B cell (primary cell): ENCODE measurements at regions not wholly inside any gene's neighbourhood (a gene's known extent, or its start where the extent isn't known, plus 50 kb on each side); places are given as distances from the start of the nearest gene placed in this dataset.

Experiments used
- ATAC-seq: fragments of 200-7000 bp; cut with Tn5 transposase; one replicate; pipeline ENCODE4 v1.10.0; 2021; ENCODE audit warnings: low read depth, mild to moderate bottlenecking, moderate number of reproducible peaks, moderate library complexity
- CTCF ChIA-PET: fragments of 350-600 bp; sonication (Branson Sonifier 250); formaldehyde crosslinking; loops from one replicate; lab custom pipeline; 2021; ENCODE audit warnings: antibody characterized with exemption, inconsistent platforms; lab: Charles Lee
- POLR2A ChIA-PET: fragments of 350-600 bp; sonication (Branson Sonifier 250); formaldehyde crosslinking; loops from one replicate; lab custom pipeline; 2021; ENCODE audit warnings: antibody characterized with exemption; lab: Charles Lee
- DNase-seq: peaks from one replicate; pipeline ENCODE4 v3.0.0; 2013
- H2AFZ ChIP-seq: 2 replicates; pipeline ENCODE4 v1.6.1; 2012; ENCODE audit warnings: mild to moderate bottlenecking, low read depth, low read length; ENCODE audit not compliant: insufficient read depth, poor library complexity, severe bottlenecking
- H3K27ac ChIP-seq, 2 donors: 1 replicate in 1 of 2; 2 replicates in 1 of 2; pipeline ENCODE4 v1.5.1; 2012 to 2013; ENCODE audit warnings: low read length in 2 of 2, mild to moderate bottlenecking in 2 of 2, moderate library complexity in 1 of 2
- H3K27me3 ChIP-seq, 4 experiments: fragments of 200-600 bp in 1 of 4; sonication (generic) in 1 of 4; replicated peaks in 1 of 4; 1 replicate in 2 of 4; 2 replicates in 2 of 4; pipeline versions ENCODE4 v1.6.1 to v1.7.0; 2013 to 2016; ENCODE audit warnings: low read length in 3 of 4, mild to moderate bottlenecking in 2 of 4, mixed read lengths in 1 of 4, moderate library complexity in 1 of 4; ENCODE audit not compliant: insufficient read depth in 4 of 4, control insufficient read depth in 3 of 4; ENCODE audit errors: control extremely low read depth in 1 of 4
- H3K36me3 ChIP-seq, 2 experiments: replicated peaks in 1 of 2; 1 replicate in 1 of 2; 2 replicates in 1 of 2; pipeline versions ENCODE4 v1.6.1 to v1.7.1; 2013; ENCODE audit warnings: low read length in 1 of 2; ENCODE audit not compliant: insufficient read depth in 2 of 2, control insufficient read depth in 1 of 2; ENCODE audit errors: control extremely low read depth in 1 of 2, extremely low read depth in 1 of 2
- H3K4me1 ChIP-seq, 2 donors: fragments of 200-600 bp in 1 of 2; sonication (generic) in 1 of 2; 1 replicate in 1 of 2; 2 replicates in 1 of 2; pipeline versions ENCODE4 v1.5.1 to v1.6.1; 2013 to 2017; ENCODE audit warnings: low read length in 2 of 2; ENCODE audit not compliant: control insufficient read depth in 2 of 2, insufficient read depth in 2 of 2
- H3K4me2 ChIP-seq: replicated peaks from 2 replicates; pipeline ENCODE3; 2012; ENCODE audit warnings: mild to moderate bottlenecking, low read depth, low read length; ENCODE audit not compliant: poor library complexity, severe bottlenecking
- H3K4me3 ChIP-seq, 5 experiments: fragments of 200-600 bp in 1 of 5; sonication (generic) in 1 of 5; 1 replicate in 3 of 5; 2 replicates in 2 of 5; pipeline versions ENCODE4 v1.5.1 to v1.7.0; 2011 to 2016; ENCODE audit warnings: low read length in 4 of 5, mild to moderate bottlenecking in 4 of 5, low read depth in 2 of 5, control low read depth in 1 of 5, moderate library complexity in 1 of 5; ENCODE audit not compliant: insufficient read depth in 1 of 5; ENCODE audit errors: control extremely low read depth in 1 of 5, extremely low read depth in 1 of 5
- H3K79me2 ChIP-seq: fragments of 200-600 bp; sonication (generic); one replicate; pipeline ENCODE4 v1.6.0; 2016; ENCODE audit warnings: low read length; ENCODE audit not compliant: control insufficient read depth, insufficient read depth
- H3K9ac ChIP-seq: fragments of 200-600 bp; sonication (generic); 2 replicates; pipeline ENCODE4 v1.6.1; 2017; ENCODE audit warnings: mild to moderate bottlenecking, low read length, moderate library complexity
- H3K9me3 ChIP-seq, 3 donors: one replicate each; pipeline versions ENCODE4 v1.6.1 to v1.7.1; 2013; ENCODE audit warnings: low read length in 2 of 3; ENCODE audit not compliant: control insufficient read depth in 2 of 3, insufficient read depth in 1 of 3; ENCODE audit errors: control extremely low read depth in 1 of 3
- H4K20me1 ChIP-seq: 2 replicates; pipeline ENCODE4 v1.6.0; 2012; ENCODE audit warnings: mild to moderate bottlenecking, low read length; ENCODE audit not compliant: insufficient read depth, control insufficient read depth, poor library complexity, severe bottlenecking
- H3K27ac Mint-ChIP-seq: one replicate; pipeline ENCODE4 v1.8.0; 2021; ENCODE audit warnings: mixed read lengths
- H3K27me3 Mint-ChIP-seq: one replicate; pipeline ENCODE4 v1.8.0; 2021; ENCODE audit warnings: mixed read lengths
- H3K4me1 Mint-ChIP-seq: one replicate; pipeline ENCODE4 v1.8.0; 2021; ENCODE audit warnings: mixed read lengths
- H3K4me3 Mint-ChIP-seq: one replicate; pipeline ENCODE4 v1.8.0; 2021; ENCODE audit warnings: mixed read lengths
- H3K9me3 Mint-ChIP-seq: one replicate; pipeline ENCODE4 v1.8.0; 2022; ENCODE audit warnings: mixed read lengths; ENCODE audit not compliant: insufficient read depth
- CTCF ChIP-seq: fragments of 200-600 bp; IDR thresholded peaks from one replicate; pipeline ENCODE4 v1.8.0; 2022; ENCODE audit warnings: antibody characterized with exemption, mild to moderate bottlenecking
- EZH2 ChIP-seq: IDR thresholded peaks from 2 replicates; pipeline ENCODE4 v1.6.1; 2012; ENCODE audit warnings: borderline replicate concordance, low read depth, mild to moderate bottlenecking, moderate library complexity, low read length; ENCODE audit not compliant: insufficient read depth, poor library complexity, severe bottlenecking
- WGBS: methylation state at CpG from one replicate; pipeline ENCODE4 v1.1.5; 2013; ENCODE audit warnings: missing lambda C conversion rate; ENCODE audit not compliant: insufficient coverage; 5-methylcytosine and 5-hydroxymethylcytosine counted together
- intact Hi-C: fragments of 100-400 bp; cut with micrococcal nuclease; formaldehyde crosslinking; loops from one replicate; pipeline ENCODE4 v1.10.0; 2022

GRCh38 chr10:131832056-131832685 is 68.6 kb upstream of the PPP2R2D start:
- no peak for ATAC-seq
- intact Hi-C loops = no loop called here
- Histone ChIP-seq H3K36me3 (no peaks in the 10 kb centered on the region), H3K9me3 (peaks cover 0 to 36% (median 2%) of the 10 kb centered on the region in 3 donors), H3K9ac (no peak overlapping the region), H3K79me2 (no peaks in the 10 kb centered on the region), H2AFZ (no peak overlapping the region), H3K27me3 (no peaks in the 10 kb centered on the region), H3K4me3 (no peak overlapping the region), H3K4me1 (no peaks in the 10 kb centered on the region), H3K27ac (no peak overlapping the region), H4K20me1 (no peaks in the 10 kb centered on the region), H3K4me2 (no peak overlapping the region)
- 89% methylated on average over 13 of the region's 17 CpGs for WGBS
- H3K27me3 Mint-ChIP-seq = peaks cover 4% of the 10 kb centered on the region
- POLR2A ChIA-PET = no interaction called here
- no peak overlapping the region for H3K4me3 Mint-ChIP-seq
- peaks cover 6% of the 10 kb centered on the region for H3K9me3 Mint-ChIP-seq
- no peak for DNase-seq
- H3K27ac Mint-ChIP-seq = no peak overlapping the region
- H3K4me1 Mint-ChIP-seq = no peaks in the 10 kb centered on the region
- CTCF ChIA-PET = no interaction called here
- TF ChIP-seq CTCF (no peak), EZH2 (no peak)

DNA sequence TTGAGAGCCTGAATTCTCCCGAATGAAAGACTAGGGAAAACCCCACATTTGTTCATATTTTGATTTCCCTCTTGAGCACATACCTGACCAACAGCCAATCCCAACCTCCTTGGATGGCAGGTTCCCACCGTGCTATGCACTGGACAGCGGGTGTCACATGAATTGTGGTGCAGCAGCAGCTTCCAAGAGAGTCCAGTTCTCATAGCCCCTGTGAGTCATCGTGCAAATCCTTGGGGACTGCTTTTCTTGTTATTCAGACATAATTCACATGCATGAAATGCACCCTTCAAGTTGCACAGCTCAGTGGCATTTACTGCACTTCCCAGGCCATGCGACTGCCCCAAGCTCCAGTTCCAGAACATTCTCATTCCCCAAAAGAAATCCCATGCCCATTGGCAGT is 67.8 kb upstream of the PPP2R2D start:
- CTCF ChIA-PET = no interaction called here
- no peaks in the 10 kb centered on the region for H3K4me1 ChIP-seq

More for the DNA sequence above, 67.8 kb upstream of the PPP2R2D start:
- no peak overlapping the region for H3K27ac ChIP-seq
- no peaks in the 10 kb centered on the region for H3K27me3 ChIP-seq
- no peaks in the 10 kb centered on the region for H3K36me3 ChIP-seq
- H3K9ac ChIP-seq = no peak overlapping the region
- Mint-ChIP-seq H3K4me1 (no peaks in the 10 kb centered on the region), H3K27me3 (peaks cover 4% of the 10 kb centered on the region), H3K9me3 (peaks cover 2% of the 10 kb centered on the region), H3K4me3 (no peak overlapping the region), H3K27ac (no peak overlapping the region)
- H4K20me1 ChIP-seq = no peaks in the 10 kb centered on the region
- no peaks in the 10 kb centered on the region for H3K79me2 ChIP-seq
- H3K9me3 ChIP-seq = peaks cover 0 to 36% (median 2%) of the 10 kb centered on the region in 3 donors
- no peak for ATAC-seq
- intact Hi-C loops = no loop called here
- H2AFZ ChIP-seq = no peak overlapping the region
- H3K4me2 ChIP-seq = no peak overlapping the region
- POLR2A ChIA-PET = no interaction called here
- DNase-seq = no peak
- TF ChIP-seq CTCF (no peak), EZH2 (no peak)
- WGBS = 92% methylated on average over 5 of the region's 5 CpGs
- no peak overlapping the region for H3K4me3 ChIP-seq
